Effector memory CD8-positive, alpha-beta T cell (primary cell): ENCODE measurements at regions not wholly inside any gene's neighbourhood (a gene's known extent, or its start where the extent isn't known, plus 50 kb on each side); places are given as distances from the start of the nearest gene placed in this dataset.
"Not testable (repeated sequence)": the region's sequence is repeated elsewhere in the genome, so short reads cannot be mapped to it uniquely, and the experiment has no call there.

Source experiments
- ATAC-seq: fragments of 150-1000 bp; cut with Tn5 transposase; replicated peaks from 2 replicates; pipeline ENCODE4 v1.10.0; 2021; ENCODE audit warnings: mild to moderate bottlenecking, moderate library complexity
- DNase-seq, 3 experiments: peaks; one replicate each; pipeline ENCODE4 v3.0.0; 2021
- H3K27ac Mint-ChIP-seq, 2 donors: one replicate each; pipeline ENCODE4 v1.8.0; 2022; ENCODE audit warnings: mild to moderate bottlenecking in 2 of 2, mixed read lengths in 2 of 2, moderate library complexity in 2 of 2
- H3K27me3 Mint-ChIP-seq, 2 donors: one replicate each; pipeline ENCODE4 v1.8.0; 2022; ENCODE audit warnings: mixed read lengths in 2 of 2
- H3K36me3 Mint-ChIP-seq: one replicate; pipeline ENCODE4 v1.8.0; 2022; ENCODE audit warnings: mild to moderate bottlenecking, moderate library complexity, mixed read lengths; ENCODE audit not compliant: insufficient read depth
- H3K4me1 Mint-ChIP-seq, 2 donors: one replicate each; pipeline ENCODE4 v1.8.0; 2022; ENCODE audit warnings: low read depth in 2 of 2, mixed read lengths in 2 of 2
- H3K4me3 Mint-ChIP-seq, 2 donors: one replicate each; pipeline ENCODE4 v1.8.0; 2022; ENCODE audit warnings: mild to moderate bottlenecking in 2 of 2, mixed read lengths in 2 of 2, moderate library complexity in 2 of 2
- H3K9me3 Mint-ChIP-seq, 2 donors: one replicate each; pipeline ENCODE4 v1.8.0; 2022; ENCODE audit warnings: mixed read lengths in 2 of 2

GRCh38 chr7:54315955-54316354 lies 226.2 kb upstream of the VSTM2A start:
- not testable (repeated sequence) for H3K36me3 Mint-ChIP-seq, ATAC-seq, H3K9me3 Mint-ChIP-seq, H3K27ac Mint-ChIP-seq, H3K4me1 Mint-ChIP-seq, H3K4me3 Mint-ChIP-seq, H3K27me3 Mint-ChIP-seq, DNase-seq

GRCh38 chr7:54326592-54327167 lies 215.5 kb upstream of the VSTM2A start:
- no peaks in the 10 kb centered on the region for H3K36me3 Mint-ChIP-seq
- H3K4me3 Mint-ChIP-seq, result no peak overlapping the region
- no peaks in the 10 kb centered on the region for H3K4me1 Mint-ChIP-seq
- no peak overlapping the region for H3K27ac Mint-ChIP-seq
- peaks cover 4 to 14% of the 10 kb centered on the region in 2 donors for H3K9me3 Mint-ChIP-seq
- H3K27me3 Mint-ChIP-seq, result no peaks in the 10 kb centered on the region
- ATAC-seq (no peak), DNase-seq (no peak)

- Mint-ChIP-seq H3K9me3 (peaks cover 3 to 6% of the 10 kb centered on the region in 2 donors), H3K27me3 (no peaks in the 10 kb centered on the region)
Measured at GRCh38 chr7:54330216-54330800, 211.9 kb upstream of the VSTM2A start.

GRCh38 chr7:54331311-54331710 lies 210.9 kb upstream of the VSTM2A start:
- Mint-ChIP-seq H3K9me3 (peaks cover 6 to 10% of the 10 kb centered on the region in 2 donors), H3K4me3 (no peak overlapping the region), H3K27me3 (no peaks in the 10 kb centered on the region), H3K4me1 (no peaks in the 10 kb centered on the region), H3K36me3 (no peaks in the 10 kb centered on the region), H3K27ac (no peak overlapping the region)
- DNase-seq, result no peak
- ATAC-seq, result no peak

More at GRCh38 chr7:54330216-54330800, 211.9 kb upstream of the VSTM2A start:
- Mint-ChIP-seq H3K4me1 (no peaks in the 10 kb centered on the region), H3K36me3 (no peaks in the 10 kb centered on the region), H3K4me3 (no peak overlapping the region), H3K27ac (no peak overlapping the region)
- no peak for DNase-seq
- no peak for ATAC-seq

GRCh38 chr7:54332301-54332700 lies 209.9 kb upstream of the VSTM2A start:
- ATAC-seq, result no peak
- Mint-ChIP-seq H3K27ac (no peak overlapping the region), H3K4me3 (no peak overlapping the region), H3K27me3 (no peaks in the 10 kb centered on the region), H3K36me3 (no peaks in the 10 kb centered on the region), H3K4me1 (no peaks in the 10 kb centered on the region), H3K9me3 (peaks cover 7 to 12% of the 10 kb centered on the region in 2 donors)
- no peak for DNase-seq

GRCh38 chr7:54333952-54334351 lies 208.2 kb upstream of the VSTM2A start:
- H3K9me3 Mint-ChIP-seq, result peaks cover 7 to 12% of the 10 kb centered on the region in 2 donors
- no peak overlapping the region for H3K4me3 Mint-ChIP-seq
- H3K4me1 Mint-ChIP-seq, result no peaks in the 10 kb centered on the region
- no peak for DNase-seq
- no peaks in the 10 kb centered on the region for H3K27me3 Mint-ChIP-seq
- no peak for ATAC-seq
- H3K36me3 Mint-ChIP-seq, result no peaks in the 10 kb centered on the region
- no peak overlapping the region for H3K27ac Mint-ChIP-seq

GRCh38 chr7:54336800-54337199 lies 205.4 kb upstream of the VSTM2A start:
- Mint-ChIP-seq H3K27ac (no peak overlapping the region), H3K27me3 (no peaks in the 10 kb centered on the region), H3K9me3 (peaks cover 7 to 12% of the 10 kb centered on the region in 2 donors), H3K4me3 (no peak overlapping the region), H3K36me3 (no peaks in the 10 kb centered on the region), H3K4me1 (no peaks in the 10 kb centered on the region)
- no peak for DNase-seq
- no peak for ATAC-seq

- ATAC-seq, result no peak
- Mint-ChIP-seq H3K9me3 (peaks cover 7 to 12% of the 10 kb centered on the region in 2 donors), H3K4me1 (no peaks in the 10 kb centered on the region)
Measured at GRCh38 chr7:54337466-54337865, 204.7 kb upstream of the VSTM2A start.

GRCh38 chr7:54338319-54338718 lies 203.9 kb upstream of the VSTM2A start:
- ATAC-seq (no peak), DNase-seq (no peak)
- no peaks in the 10 kb centered on the region for H3K36me3 Mint-ChIP-seq
- peaks cover 7 to 12% of the 10 kb centered on the region in 2 donors for H3K9me3 Mint-ChIP-seq
- H3K4me3 Mint-ChIP-seq, result no peak overlapping the region
- no peaks in the 10 kb centered on the region for H3K27me3 Mint-ChIP-seq
- H3K4me1 Mint-ChIP-seq, result no peaks in the 10 kb centered on the region
- no peak overlapping the region for H3K27ac Mint-ChIP-seq

More at GRCh38 chr7:54337466-54337865, 204.7 kb upstream of the VSTM2A start:
- DNase-seq, result no peak
- Mint-ChIP-seq H3K4me3 (no peak overlapping the region), H3K36me3 (no peaks in the 10 kb centered on the region), H3K27ac (no peak overlapping the region), H3K27me3 (no peaks in the 10 kb centered on the region)

GRCh38 chr7:54339073-54339472 lies 203.1 kb upstream of the VSTM2A start:
- DNase-seq (no peak), ATAC-seq (no peak)
- Mint-ChIP-seq H3K27ac (no peak overlapping the region), H3K4me1 (no peaks in the 10 kb centered on the region), H3K27me3 (no peaks in the 10 kb centered on the region), H3K36me3 (no peaks in the 10 kb centered on the region), H3K9me3 (peaks cover 12 to 19% of the 10 kb centered on the region in 2 donors), H3K4me3 (no peak overlapping the region)

GRCh38 chr7:54342458-54342857 lies 199.7 kb upstream of the VSTM2A start:
- no peak overlapping the region for H3K27ac Mint-ChIP-seq
- no peaks in the 10 kb centered on the region for H3K27me3 Mint-ChIP-seq
- no peak overlapping the region for H3K4me3 Mint-ChIP-seq
- H3K9me3 Mint-ChIP-seq, result peaks cover 7 to 8% of the 10 kb centered on the region in 2 donors
- ATAC-seq, result no peak
- no peaks in the 10 kb centered on the region for H3K4me1 Mint-ChIP-seq
- no peak for DNase-seq
- no peaks in the 10 kb centered on the region for H3K36me3 Mint-ChIP-seq

- no peak overlapping the region for H3K27ac Mint-ChIP-seq
- DNase-seq (no peak), ATAC-seq (no peak)
- no peaks in the 10 kb centered on the region for H3K27me3 Mint-ChIP-seq
- H3K9me3 Mint-ChIP-seq, result peaks cover 13 to 19% of the 10 kb centered on the region in 2 donors
- H3K4me1 Mint-ChIP-seq, result no peaks in the 10 kb centered on the region
- H3K36me3 Mint-ChIP-seq, result no peaks in the 10 kb centered on the region
- H3K4me3 Mint-ChIP-seq, result no peak overlapping the region
Measured at GRCh38 chr7:54343511-54343910, 198.7 kb upstream of the VSTM2A start.

- H3K27me3 Mint-ChIP-seq, result no peaks in the 10 kb centered on the region
- H3K27ac Mint-ChIP-seq, result no peak overlapping the region
- H3K4me3 Mint-ChIP-seq, result no peak overlapping the region
- no peak for DNase-seq
- H3K36me3 Mint-ChIP-seq, result no peaks in the 10 kb centered on the region
- no peaks in the 10 kb centered on the region for H3K4me1 Mint-ChIP-seq
- H3K9me3 Mint-ChIP-seq, result peaks cover 13 to 19% of the 10 kb centered on the region in 2 donors
- no peak for ATAC-seq
Measured at GRCh38 chr7:54345746-54346145, 196.4 kb upstream of the VSTM2A start.

- ATAC-seq (no peak), DNase-seq (no peak)
- H3K36me3 Mint-ChIP-seq, result no peaks in the 10 kb centered on the region
- H3K4me3 Mint-ChIP-seq, result no peak overlapping the region
- no peaks in the 10 kb centered on the region for H3K4me1 Mint-ChIP-seq
- no peaks in the 10 kb centered on the region for H3K27me3 Mint-ChIP-seq
- H3K27ac Mint-ChIP-seq, result no peak overlapping the region
- peaks cover 14 to 20% of the 10 kb centered on the region in 2 donors for H3K9me3 Mint-ChIP-seq
Measured at GRCh38 chr7:54349229-54349628, 192.9 kb upstream of the VSTM2A start.
